OCI-LY7 (cell line): ENCODE measurements at regions not wholly inside any gene's neighbourhood (a gene's known extent, or its start where the extent isn't known, plus 50 kb on each side); places are given as distances from the start of the nearest gene placed in this dataset.
"Not testable (repeated sequence)": the region's sequence is repeated elsewhere in the genome, so short reads cannot be mapped to it uniquely, and the experiment has no call there.

Experiments
- BruUV-seq: library from RNA; stranded (reverse); fragments of 400-500 nt; replicated peaks from 2 replicates; lab custom pipeline; 2021; lab: Mats Ljungman, UMichigan
- CTCF ChIA-PET: fragments of 300-600 bp; sonication (Branson Sonifier 250); formaldehyde crosslinking; loops from one replicate; lab custom pipeline; 2022; ENCODE audit warnings: antibody characterized with exemption; ENCODE audit not compliant: unreplicated experiment; lab: Charles Lee
- POLR2A ChIA-PET: fragments of 300-600 bp; sonication (Branson Sonifier 250); formaldehyde crosslinking; loops from one replicate; lab custom pipeline; 2022; ENCODE audit warnings: antibody characterized with exemption; lab: Charles Lee
- DNase-seq: peaks from one replicate; pipeline ENCODE4 v3.0.0-alpha.2; 2015; ENCODE audit warnings: low spot score
- H2AFZ ChIP-seq: fragments of 200-600 bp; sonication (generic), shearing (Covaris generic); 2 replicates; pipeline ENCODE4 v1.6.1; 2014; ENCODE audit warnings: mild to moderate bottlenecking, antibody characterized with exemption, low read length, moderate library complexity
- H3K27ac ChIP-seq: fragments of 200-600 bp; sonication (generic); 2 replicates; pipeline ENCODE4 v1.5.1; 2014; ENCODE audit warnings: mixed run types, low read depth, mild to moderate bottlenecking, moderate library complexity, low read length, inconsistent platforms; ENCODE audit not compliant: poor library complexity, severe bottlenecking
- H3K36me3 ChIP-seq: fragments of 200-600 bp; sonication (generic); 2 replicates; pipeline ENCODE4 v1.6.1; 2014; ENCODE audit warnings: mild to moderate bottlenecking, antibody characterized with exemption, low read length, moderate library complexity, mixed read lengths; ENCODE audit not compliant: insufficient read depth
- H3K4me1 ChIP-seq: fragments of 200-600 bp; sonication (generic); 2 replicates; pipeline ENCODE4 v1.5.1; 2014; ENCODE audit warnings: mild to moderate bottlenecking, low read length; ENCODE audit not compliant: insufficient read depth, poor library complexity, severe bottlenecking
- H3K4me2 ChIP-seq: fragments of 200-600 bp; sonication (generic); 2 replicates; pipeline ENCODE4 v1.6.1; 2014; ENCODE audit warnings: mild to moderate bottlenecking, low read length
- H3K4me3 ChIP-seq: fragments of 200-600 bp; sonication (generic); 2 replicates; pipeline ENCODE4 v1.5.1; 2014; ENCODE audit warnings: mild to moderate bottlenecking, low read depth, low read length; ENCODE audit not compliant: poor library complexity, severe bottlenecking
- H3K79me2 ChIP-seq: fragments of 200-600 bp; sonication (generic); 2 replicates; pipeline ENCODE4 v1.6.1; 2016; ENCODE audit warnings: low read depth, mild to moderate bottlenecking, low read length, moderate library complexity, mixed read lengths; ENCODE audit not compliant: insufficient read depth
- H3K9me2 ChIP-seq: fragments of 200-600 bp; sonication (generic); 2 replicates; pipeline ENCODE4 v1.6.1; 2016; ENCODE audit warnings: mild to moderate bottlenecking, low read length, mixed read lengths; ENCODE audit not compliant: insufficient read depth
- H3K9me3 ChIP-seq: fragments of 200-600 bp; sonication (generic); 2 replicates; pipeline ENCODE4 v1.6.1; 2014; ENCODE audit warnings: mild to moderate bottlenecking, mixed run types, low read length, mixed read lengths
- H4K20me1 ChIP-seq: fragments of 200-600 bp; sonication (generic); 2 replicates; pipeline ENCODE4 v1.6.1; 2014; ENCODE audit warnings: mild to moderate bottlenecking, antibody characterized with exemption, low read length, moderate library complexity, mixed read lengths; ENCODE audit not compliant: insufficient read depth
- CTCF ChIP-seq: fragments of 200-600 bp; sonication (generic); conservative IDR thresholded peaks from 2 replicates; pipeline ENCODE4 v1.5.1; 2014; ENCODE audit warnings: mild to moderate bottlenecking, antibody characterized with exemption, low read length, moderate library complexity, mixed read lengths
- EZH2phosphoT487 ChIP-seq: fragments of 200-600 bp; sonication (generic); IDR thresholded peaks from 2 replicates; pipeline ENCODE4 v1.6.1; 2018; ENCODE audit warnings: low read depth, borderline replicate concordance, mild to moderate bottlenecking, mixed run types, antibody characterized with exemption, low read length, moderate library complexity, mixed read lengths
- intact Hi-C: fragments of 100-400 bp; cut with micrococcal nuclease; formaldehyde crosslinking; loops from one replicate; pipeline ENCODE4 v1.10.0; 2022; ENCODE audit not compliant: unreplicated experiment

GRCh38 chr2:128513961-128514283, 195.3 kb upstream of the HS6ST1 start:
- DNase-seq: peak; percentile 41
- Histone ChIP-seq H3K27ac (no peak overlapping the region), H3K36me3 (no peaks in the 10 kb centered on the region), H2AFZ (no peak overlapping the region), H3K4me3 (no peak overlapping the region), H3K9me3 (no peaks in the 10 kb centered on the region), H3K9me2 (no peaks in the 10 kb centered on the region), H3K79me2 (no peaks in the 10 kb centered on the region), H4K20me1 (no peaks in the 10 kb centered on the region), H3K4me2 (peak overlapping the region; percentile 13; the same call in 1 of the 2 replicates), H3K4me1 (peaks cover 9% of the 10 kb centered on the region)
- no TSS peak for BruUV-seq
- intact Hi-C loops: no loop called here
- ChIA-PET CTCF (interaction anchor here (0.5 kb wide), 1 partner anchor 622 kb away, joined by 4 read pairs; no protein-coding TSS in a partner anchor), POLR2A (no interaction called here)
- TF ChIP-seq EZH2phosphoT487 (no peak), CTCF (no peak)

GRCh38 chr2:128514555-128514955, 195.9 kb upstream of the HS6ST1 start:
- H4K20me1 ChIP-seq: no peaks in the 10 kb centered on the region
- H3K4me3 ChIP-seq: no peak overlapping the region
- BruUV-seq: no TSS peak
- CTCF ChIA-PET: no interaction called here
- no peaks in the 10 kb centered on the region for H3K9me2 ChIP-seq
- peaks cover 9% of the 10 kb centered on the region for H3K4me1 ChIP-seq
- TF ChIP-seq CTCF (no peak), EZH2phosphoT487 (no peak)
- POLR2A ChIA-PET: no interaction called here
- no peak overlapping the region for H2AFZ ChIP-seq
- H3K9me3 ChIP-seq: no peaks in the 10 kb centered on the region
- H3K36me3 ChIP-seq: no peaks in the 10 kb centered on the region
- no peak overlapping the region for H3K27ac ChIP-seq
- H3K79me2 ChIP-seq: no peaks in the 10 kb centered on the region
- intact Hi-C loops: no loop called here
- no peak overlapping the region for H3K4me2 ChIP-seq
- no peak for DNase-seq

GRCh38 chr2:128516938-128517337, 198.3 kb upstream of the HS6ST1 start:
- no peak for DNase-seq
- no peaks in the 10 kb centered on the region for H3K79me2 ChIP-seq
- no peaks in the 10 kb centered on the region for H3K36me3 ChIP-seq
- H3K4me3 ChIP-seq: no peak overlapping the region
- no peaks in the 10 kb centered on the region for H3K9me3 ChIP-seq
- H2AFZ ChIP-seq: no peak overlapping the region
- no peaks in the 10 kb centered on the region for H3K9me2 ChIP-seq
- ChIA-PET POLR2A (no interaction called here), CTCF (no interaction called here)
- no TSS peak for BruUV-seq
- H3K4me2 ChIP-seq: no peak overlapping the region
- no peak overlapping the region for H3K27ac ChIP-seq
- no peak for TF ChIP-seq EZH2phosphoT487
- TF ChIP-seq CTCF: no peak
- intact Hi-C loops: no loop called here
- H3K4me1 ChIP-seq: peaks cover 9% of the 10 kb centered on the region
- no peaks in the 10 kb centered on the region for H4K20me1 ChIP-seq

- H3K4me3 ChIP-seq, H3K9me3 ChIP-seq, H3K4me2 ChIP-seq, H3K9me2 ChIP-seq, H3K4me1 ChIP-seq, H3K27ac ChIP-seq, CTCF ChIA-PET, DNase-seq, H3K36me3 ChIP-seq, BruUV-seq, H3K79me2 ChIP-seq, H4K20me1 ChIP-seq, H2AFZ ChIP-seq, intact Hi-C loops, POLR2A ChIA-PET: not testable (repeated sequence)
These were observed 200.4 kb upstream of the HS6ST1 start for GRCh38 chr2:128519028-128519427.
